SK-N-MC (cell line): ENCODE measurements at regions not wholly inside any gene's neighbourhood (a gene's known extent, or its start where the extent isn't known, plus 50 kb on each side); places are given as distances from the start of the nearest gene placed in this dataset.

Experiments
- EZH2 ChIP-seq: fragments of 200-600 bp; sonication (generic); IDR thresholded peaks from one replicate; pipeline ENCODE4 v1.6.1; 2017; ENCODE audit warnings: antibody characterized with exemption
- POLR2AphosphoS5 ChIP-seq: IDR thresholded peaks from 2 replicates; pipeline ENCODE4 v1.6.1; 2012; ENCODE audit warnings: mild to moderate bottlenecking, low read depth, low read length, borderline replicate concordance

DNA sequence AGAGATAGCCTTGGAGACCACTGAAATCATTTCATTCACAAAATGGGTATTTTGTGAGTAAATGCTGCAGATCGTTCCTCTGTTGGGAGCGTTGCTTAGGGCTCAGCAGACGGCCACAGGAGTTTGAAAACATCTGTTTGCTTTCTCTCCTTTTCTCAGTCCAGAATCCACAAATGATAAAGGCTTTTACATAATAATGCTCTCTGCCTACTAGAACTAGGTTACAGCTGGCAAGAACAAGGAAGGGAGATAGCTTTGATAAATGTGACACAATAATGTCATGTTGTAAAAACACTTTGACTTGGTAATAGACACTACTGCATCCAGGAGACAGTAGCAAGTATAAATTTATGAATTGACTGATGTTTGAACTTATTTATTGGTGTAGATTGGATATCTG, 1072.4 kb upstream of the CDH6 start:
- TF ChIP-seq POLR2AphosphoS5, result no peak
- TF ChIP-seq EZH2, result no peak
